ENCODE measurements at regions not wholly inside any gene's neighbourhood (a gene's known extent, or its start where the extent isn't known, plus 50 kb on each side); places are given as distances from the start of the nearest gene placed in this dataset.

DNA sequence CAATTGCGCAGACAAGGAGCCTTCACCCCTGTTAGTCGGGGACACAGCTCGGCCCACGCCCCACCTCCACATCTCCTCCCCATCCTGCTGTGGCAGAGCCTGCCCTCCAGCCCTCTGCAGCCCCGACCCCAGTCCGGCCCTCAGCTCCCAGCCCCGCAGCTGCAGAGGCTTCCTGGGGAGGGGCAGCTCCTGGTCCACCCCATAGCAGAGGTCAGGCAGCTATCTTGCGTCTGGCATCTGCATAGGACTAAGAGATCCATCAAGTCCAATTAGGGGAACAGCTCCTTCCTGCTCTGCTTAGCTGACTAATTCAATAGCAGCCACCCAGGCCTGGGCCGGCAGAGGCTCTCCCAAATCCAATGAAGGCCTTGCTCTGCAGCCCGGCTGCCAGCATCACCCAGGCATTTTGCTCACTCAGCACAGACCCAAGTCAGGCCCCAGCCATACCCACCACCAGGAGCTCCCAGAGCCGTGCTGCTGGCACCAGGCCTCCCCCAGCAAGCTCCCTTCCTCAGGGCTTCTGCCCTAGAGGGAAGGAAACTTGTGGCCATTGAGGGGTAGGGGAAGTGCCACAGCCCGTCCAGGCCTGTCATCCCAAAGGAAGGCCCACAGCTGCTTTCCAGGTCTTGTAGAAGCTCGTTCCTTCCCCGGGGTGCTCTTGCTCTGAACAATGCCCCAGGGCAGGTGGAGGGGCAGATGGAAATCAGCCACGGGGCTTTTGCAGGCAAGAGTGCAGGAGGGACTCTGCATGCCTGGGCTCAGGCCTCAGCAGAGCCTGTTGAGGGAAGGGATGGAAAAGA, 106.2 kb upstream of the RET start:
- Mint-ChIP-seq H3K4me3 (no peak overlapping the region), H3K4me1 (ENCODE audit: low read depth) (no peaks in the 10 kb centered on the region), H3K36me3 (no peaks in the 10 kb centered on the region), H3K9me3 (ENCODE audit: low read depth) (no peaks in the 10 kb centered on the region), H3K27ac (no peak overlapping the region), H3K27me3 (no peaks in the 10 kb centered on the region)

DNA sequence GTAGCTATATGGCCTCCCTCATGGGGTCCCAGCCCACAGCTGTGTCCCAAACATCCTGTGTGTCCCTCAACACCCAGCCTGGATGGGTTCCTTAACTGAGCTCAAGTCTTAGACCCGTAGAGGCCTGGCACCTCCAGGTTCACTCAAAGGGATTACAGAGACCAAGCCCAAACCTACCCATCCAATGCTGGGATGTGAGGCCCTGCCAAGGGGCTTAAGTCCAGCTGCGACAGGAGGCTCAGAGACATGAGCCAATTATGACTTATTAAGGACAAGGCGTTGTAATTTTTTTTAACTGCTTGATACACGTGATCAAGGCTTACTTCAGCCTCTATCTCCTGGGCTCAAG, 105.6 kb upstream of the RET start:
- Mint-ChIP-seq H3K27me3 (no peaks in the 10 kb centered on the region), H3K4me3 (no peak overlapping the region), H3K9me3 (ENCODE audit: low read depth) (no peaks in the 10 kb centered on the region), H3K4me1 (ENCODE audit: low read depth) (no peaks in the 10 kb centered on the region), H3K27ac (no peak overlapping the region), H3K36me3 (no peaks in the 10 kb centered on the region)

DNA sequence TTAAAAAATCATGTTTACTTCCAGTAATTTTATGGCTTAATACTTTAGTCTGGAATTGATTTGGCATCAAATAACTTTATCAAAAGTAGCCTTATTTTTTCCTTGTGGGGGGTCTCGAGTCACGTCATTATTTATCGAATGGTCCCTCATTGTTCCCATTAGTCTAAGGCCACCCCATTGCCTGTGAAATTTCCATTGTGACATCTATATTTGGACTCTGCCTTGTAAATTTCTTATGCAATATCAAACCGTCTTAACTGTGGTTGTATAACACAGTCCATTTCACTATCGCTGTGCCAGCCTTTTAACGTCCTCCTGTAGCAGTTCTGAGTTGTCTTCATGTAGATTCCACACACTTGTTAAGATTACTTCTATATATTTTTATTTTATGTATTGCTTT, 103.9 kb upstream of the RET start:
- Mint-ChIP-seq H3K4me3 (no peak overlapping the region), H3K27ac (no peak overlapping the region), H3K27me3 (no peaks in the 10 kb centered on the region), H3K36me3 (no peaks in the 10 kb centered on the region), H3K4me1 (ENCODE audit: low read depth) (no peaks in the 10 kb centered on the region), H3K9me3 (ENCODE audit: low read depth) (no peaks in the 10 kb centered on the region)

DNA sequence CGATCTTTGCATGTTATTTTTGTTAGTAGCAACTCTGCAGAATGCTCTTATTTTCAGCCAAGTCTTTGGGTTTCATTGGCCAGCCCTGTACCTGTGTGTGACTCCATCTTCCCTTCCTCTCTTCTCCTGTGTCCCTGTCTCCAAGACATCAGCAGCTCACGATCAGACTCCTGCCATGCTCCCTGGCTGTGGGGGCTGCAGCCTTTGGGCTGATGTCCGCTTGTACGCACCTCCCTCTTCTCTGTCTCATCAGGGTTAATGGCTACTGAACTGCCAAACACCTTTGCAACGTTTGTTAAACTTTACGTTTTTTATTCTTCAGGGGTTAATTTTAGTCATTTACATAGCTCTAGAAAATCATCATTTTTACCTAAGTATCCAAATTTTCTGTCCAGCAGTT, 103.5 kb upstream of the RET start:
- no peaks in the 10 kb centered on the region for H3K4me1 Mint-ChIP-seq (ENCODE audit: low read depth)
- H3K27ac Mint-ChIP-seq, result no peak overlapping the region
- H3K9me3 Mint-ChIP-seq (ENCODE audit: low read depth), result no peaks in the 10 kb centered on the region
- no peaks in the 10 kb centered on the region for H3K27me3 Mint-ChIP-seq
- H3K36me3 Mint-ChIP-seq, result no peaks in the 10 kb centered on the region
- no peak overlapping the region for H3K4me3 Mint-ChIP-seq

DNA sequence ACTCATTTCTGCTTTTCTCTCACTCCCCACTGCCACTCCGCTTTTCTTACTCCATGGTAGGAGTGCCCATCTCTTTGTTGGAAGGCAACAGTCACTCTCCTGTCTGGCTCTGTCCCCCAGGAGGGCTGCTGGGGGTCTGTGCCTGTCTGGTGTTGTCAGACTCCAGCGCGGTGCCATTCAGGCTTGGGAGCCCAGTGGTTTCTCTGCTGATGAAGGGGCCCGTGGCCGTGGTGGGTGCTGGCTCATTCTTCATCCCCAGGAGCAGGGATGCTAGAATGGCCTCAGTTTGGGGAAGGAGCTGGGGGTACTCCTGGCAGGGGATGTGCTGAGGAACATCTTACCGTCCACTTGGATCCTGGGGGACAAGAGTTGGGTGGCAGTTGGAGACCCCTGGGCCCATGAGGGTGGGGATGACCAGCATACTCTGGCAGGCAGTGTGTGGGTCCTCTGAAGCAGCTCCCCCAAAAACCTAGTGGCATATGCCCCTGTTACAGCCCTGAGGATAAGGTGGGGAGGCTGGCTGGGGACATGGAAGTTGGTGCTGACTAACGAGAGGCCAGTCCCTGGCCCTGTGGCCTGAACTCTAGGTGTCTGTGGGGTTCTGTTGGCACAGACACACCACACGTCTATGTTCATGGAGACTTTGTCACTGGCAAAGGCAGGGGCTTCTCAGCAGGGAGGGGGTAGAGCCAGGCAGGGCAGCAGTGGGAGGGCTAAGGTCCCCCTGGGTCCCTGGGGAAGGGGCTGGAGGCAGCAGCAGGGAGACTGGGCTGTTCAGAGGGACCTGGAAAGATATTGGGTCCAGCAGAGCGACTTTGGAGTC, 102.8 kb upstream of the RET start:
- Mint-ChIP-seq H3K27me3 (no peaks in the 10 kb centered on the region), H3K9me3 (ENCODE audit: low read depth) (no peaks in the 10 kb centered on the region), H3K4me1 (ENCODE audit: low read depth) (no peaks in the 10 kb centered on the region), H3K36me3 (no peaks in the 10 kb centered on the region), H3K27ac (no peak overlapping the region), H3K4me3 (no peak overlapping the region)

DNA sequence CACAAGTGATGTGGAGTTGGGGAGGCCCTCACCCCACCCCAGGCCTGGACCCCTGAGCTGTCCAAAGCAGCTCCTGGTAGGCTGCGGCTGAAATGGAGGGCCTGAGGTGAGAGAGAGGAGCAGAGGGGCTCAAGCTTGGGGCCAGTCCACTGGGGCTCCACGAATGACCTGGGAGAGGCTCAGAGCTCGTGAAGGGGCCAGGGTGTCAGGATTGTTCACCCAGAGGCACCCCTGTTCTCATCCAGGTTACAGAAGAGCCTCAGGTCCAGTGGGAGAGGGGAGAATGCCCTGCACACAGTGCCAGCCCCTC, 102.2 kb upstream of the RET start:
- Mint-ChIP-seq H3K27me3 (no peaks in the 10 kb centered on the region), H3K36me3 (no peaks in the 10 kb centered on the region), H3K27ac (no peak overlapping the region), H3K4me3 (no peak overlapping the region), H3K9me3 (ENCODE audit: low read depth) (no peaks in the 10 kb centered on the region), H3K4me1 (ENCODE audit: low read depth) (no peaks in the 10 kb centered on the region)

DNA sequence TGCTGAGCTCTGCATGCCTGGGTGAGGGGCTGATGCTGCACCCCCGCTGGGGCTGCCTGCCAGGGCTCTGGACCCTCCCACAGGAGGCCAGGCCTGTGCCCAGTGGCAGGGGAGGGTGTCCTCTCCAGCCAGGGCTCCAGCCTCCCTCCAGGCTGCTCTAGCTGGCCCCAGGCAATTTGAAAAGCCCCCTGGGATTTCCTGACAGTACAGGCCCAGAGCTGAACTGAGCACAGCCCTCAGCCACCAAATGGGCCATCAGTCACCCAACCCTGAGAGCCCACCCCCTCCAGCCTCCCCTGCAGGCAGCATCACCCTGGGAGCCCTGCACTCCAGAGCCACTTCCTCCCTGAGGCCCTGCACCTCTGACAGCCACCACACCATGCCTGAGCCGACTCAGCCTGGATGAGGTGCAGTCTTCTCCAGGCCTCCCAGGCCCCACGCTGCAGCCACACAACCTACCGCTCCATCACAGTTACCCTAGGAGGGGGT, 101.8 kb upstream of the RET start:
- H3K4me1 Mint-ChIP-seq (ENCODE audit: low read depth), result no peaks in the 10 kb centered on the region
- H3K4me3 Mint-ChIP-seq, result no peak overlapping the region
- no peaks in the 10 kb centered on the region for H3K36me3 Mint-ChIP-seq
- no peaks in the 10 kb centered on the region for H3K27me3 Mint-ChIP-seq
- no peaks in the 10 kb centered on the region for H3K9me3 Mint-ChIP-seq (ENCODE audit: low read depth)
- no peak overlapping the region for H3K27ac Mint-ChIP-seq

DNA sequence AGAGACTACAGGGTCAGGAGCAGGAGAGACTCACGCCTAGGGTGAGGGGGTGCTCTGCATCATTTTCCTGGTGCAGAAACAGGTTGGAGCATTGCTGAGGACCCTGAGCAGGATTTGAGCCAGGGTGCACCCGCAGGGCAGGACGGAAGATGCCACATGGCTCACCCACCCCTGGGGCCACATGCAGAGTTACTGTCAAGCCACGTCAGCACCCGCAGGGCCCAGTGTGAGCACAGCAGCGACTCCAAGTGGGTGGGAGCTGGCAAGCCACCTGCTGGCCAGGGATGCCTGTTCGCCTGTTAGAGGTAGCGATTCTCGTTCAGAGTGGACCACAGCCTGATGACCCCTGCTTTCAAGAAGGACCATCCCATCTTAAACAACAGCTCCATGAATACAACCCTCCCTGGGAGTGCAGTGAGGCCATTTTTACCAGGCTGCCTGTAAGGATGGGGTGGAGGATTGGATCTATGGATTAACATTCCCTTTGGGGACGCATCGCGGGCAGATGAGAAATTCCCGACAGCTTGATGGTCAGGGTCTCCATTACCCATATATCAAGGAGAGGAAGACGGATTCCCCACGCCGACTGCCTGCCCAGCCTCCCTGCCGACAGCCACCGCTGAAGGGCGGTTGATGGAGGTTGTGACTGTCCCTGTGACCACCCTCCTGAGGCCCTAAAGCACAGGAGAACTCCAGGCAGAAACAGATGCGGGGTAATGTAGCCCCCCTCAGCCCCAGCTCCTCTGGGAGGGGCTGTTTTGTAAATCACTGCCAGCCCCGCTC, 101.1 kb upstream of the RET start:
- Mint-ChIP-seq H3K4me1 (ENCODE audit: low read depth) (no peaks in the 10 kb centered on the region), H3K4me3 (no peak overlapping the region), H3K36me3 (no peaks in the 10 kb centered on the region), H3K27me3 (no peaks in the 10 kb centered on the region), H3K9me3 (ENCODE audit: low read depth) (no peaks in the 10 kb centered on the region), H3K27ac (no peak overlapping the region)

DNA sequence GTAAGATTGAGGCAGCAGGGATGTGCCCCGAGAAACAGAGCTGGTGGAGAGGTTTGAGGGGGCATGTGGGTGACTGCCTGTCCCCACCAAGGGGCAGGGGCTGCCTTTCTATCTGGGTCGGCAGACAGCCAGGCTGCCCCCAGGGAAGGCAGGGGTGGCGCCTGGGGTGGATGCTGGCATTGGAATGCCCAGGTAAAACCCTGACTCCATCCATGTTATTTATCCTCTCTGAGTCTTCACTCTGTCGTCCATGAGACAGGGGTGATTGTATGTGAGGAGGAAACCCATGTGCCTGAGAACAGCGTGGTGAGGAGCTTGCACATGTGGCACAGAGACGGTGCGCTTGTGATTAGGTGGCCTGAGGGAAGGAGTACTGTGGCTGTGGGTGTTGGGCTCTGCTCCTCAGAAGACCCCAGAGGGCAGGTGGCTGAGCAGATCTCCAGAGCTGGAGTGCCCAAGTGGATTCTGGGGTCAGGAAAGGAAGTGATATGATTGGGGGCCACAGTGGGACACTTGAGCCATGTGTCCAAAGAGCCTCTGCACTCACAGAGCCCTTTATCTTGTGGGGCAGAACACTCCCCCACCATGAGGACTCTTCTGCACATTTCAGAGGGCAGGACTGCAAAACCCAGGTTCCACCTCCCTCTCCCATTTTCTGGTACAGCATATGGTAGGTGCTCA, 100.4 kb upstream of the RET start:
- H3K27ac Mint-ChIP-seq, result no peak overlapping the region

DNA sequence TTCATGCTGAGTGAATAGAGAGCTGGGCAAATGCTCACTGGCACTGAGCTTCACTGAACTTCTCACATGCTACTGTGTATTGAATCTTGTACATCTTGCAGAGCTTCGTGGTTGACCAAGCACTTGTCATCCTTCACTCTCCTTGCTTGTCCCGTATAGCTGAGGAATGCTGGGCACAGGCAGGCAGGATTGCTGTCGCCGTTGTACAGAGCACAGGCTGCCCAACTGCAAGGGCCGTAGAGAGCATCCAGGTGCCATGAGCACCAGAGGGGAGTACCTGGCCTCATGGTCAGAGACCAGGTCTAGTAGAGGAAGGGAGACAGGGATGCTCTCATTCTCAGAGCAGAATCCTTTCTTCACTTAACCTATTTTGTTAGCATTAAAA, 99.8 kb upstream of the RET start:
- H3K9me3 Mint-ChIP-seq (ENCODE audit: low read depth), result no peaks in the 10 kb centered on the region
- no peaks in the 10 kb centered on the region for H3K27me3 Mint-ChIP-seq
- H3K27ac Mint-ChIP-seq, result no peak overlapping the region
- H3K36me3 Mint-ChIP-seq, result no peaks in the 10 kb centered on the region
- H3K4me3 Mint-ChIP-seq, result no peak overlapping the region
- H3K4me1 Mint-ChIP-seq (ENCODE audit: low read depth), result no peaks in the 10 kb centered on the region

More for the DNA sequence above, 100.4 kb upstream of the RET start:
- Mint-ChIP-seq H3K36me3 (no peaks in the 10 kb centered on the region), H3K4me1 (ENCODE audit: low read depth) (no peaks in the 10 kb centered on the region), H3K4me3 (no peak overlapping the region), H3K27me3 (no peaks in the 10 kb centered on the region), H3K9me3 (ENCODE audit: low read depth) (no peaks in the 10 kb centered on the region)

DNA sequence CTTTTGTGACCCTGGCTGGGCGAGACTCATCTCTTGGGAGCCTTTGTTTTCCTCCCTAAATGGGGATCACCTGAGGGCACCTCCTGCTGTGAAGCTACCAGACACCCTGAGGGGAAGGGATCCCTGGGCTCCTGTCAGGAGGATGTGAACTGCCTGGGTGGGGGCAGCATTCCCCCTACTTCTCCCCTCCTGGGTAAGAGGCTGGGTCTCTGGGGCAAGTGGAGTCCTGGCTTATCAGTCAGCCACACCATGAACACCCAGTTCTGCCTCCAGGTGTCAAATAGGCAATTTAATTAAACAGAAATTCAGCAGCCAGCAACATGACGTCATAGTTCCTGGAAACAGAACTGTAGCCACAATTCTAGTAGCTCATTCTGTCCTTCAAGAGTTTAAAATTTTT, 97.7 kb upstream of the RET start:
- Mint-ChIP-seq H3K36me3 (no peaks in the 10 kb centered on the region), H3K4me1 (ENCODE audit: low read depth) (no peaks in the 10 kb centered on the region), H3K4me3 (no peak overlapping the region), H3K27me3 (no peaks in the 10 kb centered on the region), H3K9me3 (ENCODE audit: low read depth) (no peaks in the 10 kb centered on the region), H3K27ac (no peak overlapping the region)

DNA sequence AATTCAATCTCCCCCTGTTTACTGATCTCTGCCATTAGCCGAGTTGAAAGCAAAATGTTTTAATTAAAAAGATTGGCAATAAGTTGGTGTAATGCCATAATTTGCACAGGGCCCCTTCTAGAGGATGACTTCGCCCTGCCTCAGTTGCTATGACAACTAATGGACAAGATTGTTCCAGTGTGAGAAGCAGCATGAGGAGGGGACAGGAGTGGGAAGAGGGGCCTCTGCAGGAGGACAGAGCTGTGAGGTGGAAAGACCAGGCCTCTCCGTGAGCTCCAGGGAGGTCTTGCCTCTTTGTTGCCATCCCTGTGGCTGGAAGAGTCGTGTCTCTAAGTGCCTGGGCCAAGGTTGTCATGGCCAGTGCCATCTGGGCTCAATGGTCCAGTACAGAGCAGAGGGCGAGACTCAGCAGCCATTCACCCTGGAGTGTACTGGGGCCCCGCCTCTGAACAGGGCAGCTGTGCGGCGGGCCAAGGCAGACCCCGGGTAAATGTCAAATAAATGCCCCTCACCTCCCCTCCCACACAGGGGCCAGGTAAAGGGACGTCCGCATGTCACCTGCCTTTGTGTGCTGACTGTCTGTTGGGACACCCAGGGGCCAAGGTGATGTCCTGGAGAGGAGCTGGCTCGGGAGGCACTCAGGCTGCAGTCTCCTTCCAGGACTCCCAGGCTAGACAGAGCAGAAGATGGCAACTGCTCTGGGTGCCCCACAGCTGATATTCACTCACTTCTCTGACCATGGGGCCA, 97.0 kb upstream of the RET start:
- H3K27ac Mint-ChIP-seq, result no peak overlapping the region
- no peaks in the 10 kb centered on the region for H3K9me3 Mint-ChIP-seq (ENCODE audit: low read depth)
- H3K4me3 Mint-ChIP-seq, result no peak overlapping the region

DNA sequence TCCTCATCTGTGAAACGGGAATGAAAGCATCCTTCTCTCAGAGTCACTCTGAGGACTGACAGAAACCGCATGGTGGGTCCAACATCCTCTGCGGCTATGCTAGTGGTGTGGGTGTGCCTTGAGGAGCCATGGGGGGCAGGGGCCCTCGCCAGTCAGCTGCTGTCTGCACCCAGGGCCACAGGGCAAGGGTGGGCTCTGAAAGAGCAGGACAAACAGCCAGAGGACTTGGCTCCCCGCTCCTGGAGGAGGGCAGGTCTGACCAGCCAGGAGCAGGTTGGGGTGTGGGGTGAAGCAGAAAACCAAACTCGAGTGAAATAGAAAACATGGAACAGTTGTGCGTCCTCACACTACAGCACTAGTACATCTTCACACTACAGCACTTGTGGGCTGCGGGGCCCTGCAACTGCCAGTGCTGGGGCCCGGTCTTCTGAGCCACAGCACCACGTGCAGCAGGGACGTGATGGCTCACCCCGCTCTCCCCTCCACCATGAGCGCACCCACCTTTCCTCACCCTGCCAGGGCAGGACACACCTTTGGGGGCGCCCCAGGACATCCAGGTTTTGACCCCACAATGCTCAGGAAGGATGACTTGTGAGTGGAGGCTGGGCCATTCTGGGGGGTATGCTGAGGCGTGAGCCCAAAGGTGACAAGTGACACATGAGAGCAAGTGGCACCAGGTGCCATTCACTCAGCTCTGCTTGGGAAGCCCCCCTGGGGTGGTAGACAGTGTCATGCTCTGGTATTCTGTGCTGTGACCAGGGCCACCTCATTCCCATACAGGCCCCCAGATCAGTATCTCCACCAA, 96.1 kb upstream of the RET start:
- Mint-ChIP-seq H3K4me1 (ENCODE audit: low read depth) (no peaks in the 10 kb centered on the region), H3K27me3 (no peaks in the 10 kb centered on the region), H3K9me3 (ENCODE audit: low read depth) (no peaks in the 10 kb centered on the region), H3K27ac (no peak overlapping the region), H3K4me3 (no peak overlapping the region), H3K36me3 (no peaks in the 10 kb centered on the region)

More for the DNA sequence above, 97.0 kb upstream of the RET start:
- no peaks in the 10 kb centered on the region for H3K27me3 Mint-ChIP-seq
- no peaks in the 10 kb centered on the region for H3K4me1 Mint-ChIP-seq (ENCODE audit: low read depth)
- no peaks in the 10 kb centered on the region for H3K36me3 Mint-ChIP-seq
